Loucy (cell line): ENCODE measurements at regions not wholly inside any gene's neighbourhood (a gene's known extent, or its start where the extent isn't known, plus 50 kb on each side); places are given as distances from the start of the nearest gene placed in this dataset.

Experiments
- EZH2phosphoT487 ChIP-seq: fragments of 200-600 bp; IDR thresholded peaks from 2 replicates; pipeline ENCODE4 v1.6.1; 2018; ENCODE audit warnings: antibody characterized with exemption, mild to moderate bottlenecking, moderate library complexity, borderline replicate concordance
- TF ChIP-seq, protein P1 (sequence below): fragments of 200-600 bp; sonication (generic); conservative IDR thresholded peaks from 2 replicates; pipeline ENCODE4 v1.5.1; 2014; ENCODE audit warnings: mild to moderate bottlenecking, antibody characterized with exemption, low read length

DNA sequence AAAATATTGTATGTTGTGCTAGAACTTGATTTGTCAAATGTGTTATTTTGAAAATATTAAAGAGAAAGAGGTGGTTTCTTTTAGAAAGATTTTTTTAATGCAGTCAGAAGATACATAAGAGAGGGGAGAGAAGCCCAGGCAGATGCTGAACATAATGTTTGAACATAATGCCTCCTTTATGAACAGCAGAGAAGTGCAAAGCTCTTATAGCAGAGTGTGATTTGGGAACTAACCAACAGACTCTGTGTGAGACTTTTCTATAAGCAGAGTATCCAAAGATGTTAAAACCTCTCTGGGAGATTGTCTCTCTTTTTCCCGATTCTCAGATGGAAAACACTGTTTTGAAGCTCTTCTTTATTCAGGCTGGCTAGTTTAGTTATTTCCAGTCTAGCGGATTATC lies 1274.1 kb upstream of the SPRY2 start:
- TF ChIP-seq, protein P1, sequence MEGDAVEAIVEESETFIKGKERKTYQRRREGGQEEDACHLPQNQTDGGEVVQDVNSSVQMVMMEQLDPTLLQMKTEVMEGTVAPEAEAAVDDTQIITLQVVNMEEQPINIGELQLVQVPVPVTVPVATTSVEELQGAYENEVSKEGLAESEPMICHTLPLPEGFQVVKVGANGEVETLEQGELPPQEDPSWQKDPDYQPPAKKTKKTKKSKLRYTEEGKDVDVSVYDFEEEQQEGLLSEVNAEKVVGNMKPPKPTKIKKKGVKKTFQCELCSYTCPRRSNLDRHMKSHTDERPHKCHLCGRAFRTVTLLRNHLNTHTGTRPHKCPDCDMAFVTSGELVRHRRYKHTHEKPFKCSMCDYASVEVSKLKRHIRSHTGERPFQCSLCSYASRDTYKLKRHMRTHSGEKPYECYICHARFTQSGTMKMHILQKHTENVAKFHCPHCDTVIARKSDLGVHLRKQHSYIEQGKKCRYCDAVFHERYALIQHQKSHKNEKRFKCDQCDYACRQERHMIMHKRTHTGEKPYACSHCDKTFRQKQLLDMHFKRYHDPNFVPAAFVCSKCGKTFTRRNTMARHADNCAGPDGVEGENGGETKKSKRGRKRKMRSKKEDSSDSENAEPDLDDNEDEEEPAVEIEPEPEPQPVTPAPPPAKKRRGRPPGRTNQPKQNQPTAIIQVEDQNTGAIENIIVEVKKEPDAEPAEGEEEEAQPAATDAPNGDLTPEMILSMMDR = no peak
- no peak for TF ChIP-seq EZH2phosphoT487
